MM.1S (cell line): ENCODE measurements at regions not wholly inside any gene's neighbourhood (a gene's known extent, or its start where the extent isn't known, plus 50 kb on each side); places are given as distances from the start of the nearest gene placed in this dataset.

Source experiments
- EZH2 ChIP-seq: fragments of 300-600 bp; sonication (generic); optimal IDR thresholded peaks from 2 replicates; pipeline ENCODE3; 2017; ENCODE audit warnings: low read depth, mild to moderate bottlenecking, antibody characterized with exemption, low read length, mixed read lengths
- TF ChIP-seq, protein P1 (sequence below): fragments of 300-600 bp; sonication (generic); IDR thresholded peaks from 2 replicates; pipeline ENCODE4 v1.5.1; 2016; ENCODE audit warnings: antibody characterized with exemption, low read length, mixed read lengths

DNA sequence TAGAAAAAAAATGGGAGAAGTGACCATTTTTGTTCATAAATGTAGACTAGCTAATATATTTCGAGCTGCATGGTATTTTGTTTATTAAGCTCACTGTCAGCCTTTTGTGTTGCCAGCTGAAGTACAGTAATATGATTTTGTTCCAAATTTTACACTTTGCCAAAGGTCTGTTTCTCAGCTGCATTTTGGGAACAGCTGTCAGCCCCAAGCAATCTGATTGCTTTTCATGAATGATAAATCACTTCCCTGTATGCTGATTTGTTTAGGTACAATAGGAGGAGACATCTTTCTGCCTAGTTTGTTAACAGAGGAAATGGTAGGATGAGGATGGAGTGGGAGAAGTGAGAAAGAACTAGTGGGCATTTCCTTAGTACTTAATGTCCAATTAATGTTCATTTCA lies 79.3 kb downstream of the NABP1 start:
- TF ChIP-seq EZH2, result no peak
- TF ChIP-seq, protein P1, sequence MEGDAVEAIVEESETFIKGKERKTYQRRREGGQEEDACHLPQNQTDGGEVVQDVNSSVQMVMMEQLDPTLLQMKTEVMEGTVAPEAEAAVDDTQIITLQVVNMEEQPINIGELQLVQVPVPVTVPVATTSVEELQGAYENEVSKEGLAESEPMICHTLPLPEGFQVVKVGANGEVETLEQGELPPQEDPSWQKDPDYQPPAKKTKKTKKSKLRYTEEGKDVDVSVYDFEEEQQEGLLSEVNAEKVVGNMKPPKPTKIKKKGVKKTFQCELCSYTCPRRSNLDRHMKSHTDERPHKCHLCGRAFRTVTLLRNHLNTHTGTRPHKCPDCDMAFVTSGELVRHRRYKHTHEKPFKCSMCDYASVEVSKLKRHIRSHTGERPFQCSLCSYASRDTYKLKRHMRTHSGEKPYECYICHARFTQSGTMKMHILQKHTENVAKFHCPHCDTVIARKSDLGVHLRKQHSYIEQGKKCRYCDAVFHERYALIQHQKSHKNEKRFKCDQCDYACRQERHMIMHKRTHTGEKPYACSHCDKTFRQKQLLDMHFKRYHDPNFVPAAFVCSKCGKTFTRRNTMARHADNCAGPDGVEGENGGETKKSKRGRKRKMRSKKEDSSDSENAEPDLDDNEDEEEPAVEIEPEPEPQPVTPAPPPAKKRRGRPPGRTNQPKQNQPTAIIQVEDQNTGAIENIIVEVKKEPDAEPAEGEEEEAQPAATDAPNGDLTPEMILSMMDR, result no peak
